Stomach (tissue), 8 donors: ENCODE measurements at regions not wholly inside any gene's neighbourhood (a gene's known extent, or its start where the extent isn't known, plus 50 kb on each side); places are given as distances from the start of the nearest gene placed in this dataset.
A peak's percentile ranks its signal among the peaks of the same experiment; 100 is the strongest.

ENCODE experiments used
- DNase-seq, 2 donors: peaks; one replicate each; pipeline versions ENCODE4 v3.0.0 to v3.0.0-alpha.2; 2013 to 2019
- H3K27ac ChIP-seq, 5 donors: fragments of 200-600 bp in 4 of 5; sonication (generic) in 4 of 5; one replicate each; pipeline ENCODE4 v1.5.1; 2013 to 2019; ENCODE audit warnings: mild to moderate bottlenecking in 1 of 5, moderate library complexity in 1 of 5
- H3K27me3 ChIP-seq, 3 donors: fragments of 200-600 bp; sonication (generic); one replicate each; pipeline ENCODE4 v1.5.1; 2017 to 2019; ENCODE audit warnings: mixed run types in 1 of 3
- H3K36me3 ChIP-seq, 4 donors: fragments of 200-600 bp; sonication (generic); 1 replicate in 3 of 4; 2 replicates in 1 of 4; pipeline ENCODE4 v1.5.1; 2016 to 2019
- H3K4me1 ChIP-seq, 4 donors: fragments of 200-600 bp; sonication (generic); one replicate each; pipeline ENCODE4 v1.5.1; 2016 to 2019
- H3K4me3 ChIP-seq, 4 donors: fragments of 200-600 bp; sonication (generic) in 3 of 4; one replicate each; pipeline ENCODE4 v1.5.1; 2016 to 2019; ENCODE audit warnings: mild to moderate bottlenecking in 1 of 4
- H3K9me3 ChIP-seq, 4 donors: fragments of 200-600 bp; sonication (generic); one replicate each; pipeline ENCODE4 v1.5.1; 2016 to 2019
- CTCF ChIP-seq, 7 experiments: fragments of 450-650 bp in 4 of 7; fragments of 200-600 bp in 3 of 7; sonication (generic) in 3 of 7; IDR thresholded peaks; one replicate each; pipeline ENCODE4 v1.5.1; 2016 to 2019; ENCODE audit warnings: antibody characterized with exemption in 7 of 7, control low read depth in 2 of 7, mild to moderate bottlenecking in 1 of 7
- EP300 ChIP-seq: sonication (generic); formaldehyde crosslinking; IDR thresholded peaks from one replicate; pipeline ENCODE4 v1.6.1; 2017; ENCODE audit warnings: antibody characterized with exemption
- POLR2A ChIP-seq, 4 donors: fragments of 450-650 bp; IDR thresholded peaks; one replicate each; pipeline ENCODE4 v1.6.1; 2016; ENCODE audit warnings: antibody characterized with exemption in 4 of 4, control low read depth in 2 of 4, mild to moderate bottlenecking in 1 of 4, moderate library complexity in 1 of 4
- POLR2AphosphoS5 ChIP-seq, 3 donors: sonication (generic); formaldehyde crosslinking; IDR thresholded peaks; one replicate each; pipeline ENCODE4 v1.6.1; 2016; ENCODE audit warnings: antibody characterized with exemption in 3 of 3
- WGBS, 5 donors: extraction: QIAGEN DNeasy Blood & Tissue Kit in 3 of 5; methylation state at CpG; one replicate each; pipeline versions ENCODE4 v1.1.5 to v1.1.7; 2013 to 2018; 5-methylcytosine and 5-hydroxymethylcytosine counted together
- intact Hi-C: fragments of 100-400 bp; cut with DNase I; formaldehyde crosslinking; loops from one replicate; pipeline ENCODE4 v1.15.1; 2023; ENCODE audit warnings: low total_unique reads
- donor health status: healthy with polysubstance abuse.
- donor health status: Bipolar disorder and iron deficiency.
- donor health status: healthy.

GRCh38 chr1:186615332-186615731 is 64.9 kb downstream of the PTGS2 start:
- 37 to 51% (median 43%) methylated on average over 4 of the region's 4 CpGs for WGBS, 5 donors
- intact Hi-C loops = no loop called here
- peak overlapping the region in 1 of 5 donors; percentile 8 for H3K27ac ChIP-seq
- H3K9me3 ChIP-seq = no peaks in the 10 kb centered on the region
- no peaks in the 10 kb centered on the region for H3K27me3 ChIP-seq
- H3K4me1 ChIP-seq = peaks cover 0 to 9% (median 0%) of the 10 kb centered on the region in 4 donors
- DNase-seq = peak in 1 of 2 donors; percentile 7
- TF ChIP-seq CTCF (IDR thresholded peaks at IDR 0.05) (no peak), EP300 (no peak), POLR2A (IDR thresholded peaks at IDR 0.05) (no peak), POLR2AphosphoS5 (IDR thresholded peaks at IDR 0.05) (no peak)
- H3K4me3 ChIP-seq = no peak overlapping the region
- no peaks in the 10 kb centered on the region for H3K36me3 ChIP-seq

GRCh38 chr1:186611156-186611555 is 69.1 kb downstream of the PTGS2 start:
- Histone ChIP-seq H3K4me3 (no peak overlapping the region), H3K27ac (no peak overlapping the region), H3K27me3 (no peaks in the 10 kb centered on the region), H3K36me3 (no peaks in the 10 kb centered on the region), H3K4me1 (no peaks in the 10 kb centered on the region), H3K9me3 (no peaks in the 10 kb centered on the region)
- DNase-seq = no peak
- intact Hi-C loops = no loop called here
- no peak for TF ChIP-seq CTCF (IDR thresholded peaks at IDR 0.05)
- TF ChIP-seq POLR2AphosphoS5 (IDR thresholded peaks at IDR 0.05) = no peak
- TF ChIP-seq EP300 = no peak
- no peak for TF ChIP-seq POLR2A (IDR thresholded peaks at IDR 0.05)
- WGBS, 5 donors = 88 to 97% (median 95%) methylated on average over 3 of the region's 3 CpGs

- intact Hi-C loops = loop anchor here (5.0 kb wide), 1 partner anchor 378 kb away; no protein-coding TSS in a partner anchor
- H3K27ac ChIP-seq = no peak overlapping the region
- no peaks in the 10 kb centered on the region for H3K9me3 ChIP-seq
- H3K36me3 ChIP-seq = no peaks in the 10 kb centered on the region
- DNase-seq = no peak
- no peak overlapping the region for H3K4me3 ChIP-seq
- H3K27me3 ChIP-seq = no peaks in the 10 kb centered on the region
- H3K4me1 ChIP-seq = no peaks in the 10 kb centered on the region
- TF ChIP-seq EP300 = no peak
- no peak for TF ChIP-seq POLR2AphosphoS5 (IDR thresholded peaks at IDR 0.05)
- TF ChIP-seq CTCF (IDR thresholded peaks at IDR 0.05) = no peak
- TF ChIP-seq POLR2A (IDR thresholded peaks at IDR 0.05) = no peak
Observed at GRCh38 chr1:186609183-186609582, 71.0 kb downstream of the PTGS2 start.

- Histone ChIP-seq H3K27ac (no peak overlapping the region), H3K4me3 (no peak overlapping the region), H3K36me3 (no peaks in the 10 kb centered on the region), H3K27me3 (no peaks in the 10 kb centered on the region), H3K9me3 (no peaks in the 10 kb centered on the region), H3K4me1 (no peaks in the 10 kb centered on the region)
- 42 to 43% (median 42%) methylated on average over 4 of the region's 4 CpGs for WGBS, 5 donors
- TF ChIP-seq EP300 = no peak
- no peak for TF ChIP-seq POLR2A (IDR thresholded peaks at IDR 0.05)
- TF ChIP-seq CTCF (IDR thresholded peaks at IDR 0.05) = peak in 4 of 7 experiments; percentile 23 to 39 (median 36)
- DNase-seq = peak in 1 of 2 donors; percentile 73
- intact Hi-C loops = loop anchor here (5.0 kb wide), 1 partner anchor 381 kb away; no protein-coding TSS in a partner anchor
Observed at GRCh38 chr1:186605762-186606350, 74.4 kb downstream of the PTGS2 start.
